SK-N-SH (cell line): ENCODE measurements at regions not wholly inside any gene's neighbourhood (a gene's known extent, or its start where the extent isn't known, plus 50 kb on each side); places are given as distances from the start of the nearest gene placed in this dataset.

Experiments
- CTCF ChIA-PET: fragments of 300-600, 350-600 bp; formaldehyde crosslinking; extraction: SDS; loops from one replicate; lab custom pipeline; 2021; lab: Yijun Ruan, JAX
- POLR2A ChIA-PET: fragments of 350-600 bp; sonication (Branson Sonifier 250); formaldehyde crosslinking; extraction: SDS; loops from one replicate; lab custom pipeline; 2020; ENCODE audit warnings: antibody characterized with exemption, inconsistent platforms; lab: Yijun Ruan, JAX
- DNase-seq: peaks from one replicate; pipeline ENCODE4 v3.0.0; 2012
- H2AFZ ChIP-seq: fragments of 200-600 bp; sonication (generic); 2 replicates; pipeline ENCODE4 v1.8.1; 2016; ENCODE audit warnings: antibody characterized with exemption, mild to moderate bottlenecking, low read depth
- H3F3A ChIP-seq: fragments of 200-600 bp; sonication (generic); replicated peaks from 2 replicates; pipeline ENCODE3; 2016; ENCODE audit warnings: antibody characterized with exemption, mild to moderate bottlenecking; ENCODE audit not compliant: insufficient read depth
- H3K27ac ChIP-seq, 2 experiments: fragments of 200-500 bp in 1 of 2; fragments of 200-600 bp in 1 of 2; sonication (Bioruptor generic) in 1 of 2; sonication (generic), shearing (Covaris generic) in 1 of 2; 2 replicates each; pipeline versions ENCODE4 v1.5.1 to v1.6.1; 2014 to 2016; ENCODE audit warnings: low read depth in 2 of 2, inconsistent platforms in 1 of 2, low read length in 1 of 2, mild to moderate bottlenecking in 1 of 2, mixed read lengths in 1 of 2
- H3K27me3 ChIP-seq: fragments of 200-600 bp; sonication (generic), shearing (Covaris generic); 2 replicates; pipeline ENCODE4 v1.6.1; 2016; ENCODE audit warnings: mixed run types; ENCODE audit not compliant: insufficient read depth
- H3K36me3 ChIP-seq, 2 experiments: fragments of 200-500 bp in 1 of 2; fragments of 200-600 bp in 1 of 2; sonication (Bioruptor generic) in 1 of 2; sonication (generic) in 1 of 2; replicated peaks in 1 of 2; 2 replicates each; pipeline versions ENCODE3 to v1.5.1; 2014 to 2016; ENCODE audit warnings: low read length in 1 of 2, mild to moderate bottlenecking in 1 of 2; ENCODE audit not compliant: insufficient read depth in 2 of 2, control insufficient read depth in 1 of 2
- H3K4me1 ChIP-seq, 2 experiments: fragments of 200-500 bp in 1 of 2; fragments of 200-600 bp in 1 of 2; sonication (Bioruptor generic) in 1 of 2; sonication (generic), shearing (Covaris generic) in 1 of 2; 2 replicates each; pipeline versions ENCODE4 v1.5.1 to v1.6.1; 2014 to 2016; ENCODE audit warnings: low read depth in 1 of 2, low read length in 1 of 2, mixed run types in 1 of 2; ENCODE audit not compliant: insufficient read depth in 2 of 2, control insufficient read depth in 1 of 2
- H3K4me2 ChIP-seq: fragments of 200-600 bp; sonication (generic), shearing (Covaris generic); 2 replicates; pipeline ENCODE4 v1.6.1; 2017; ENCODE audit warnings: mixed run types
- H3K4me3 ChIP-seq, 2 experiments: fragments of 200-500 bp in 1 of 2; fragments of 200-600 bp in 1 of 2; sonication (Bioruptor generic) in 1 of 2; sonication (generic), shearing (Covaris generic) in 1 of 2; 2 replicates each; pipeline versions ENCODE4 v1.5.1 to v1.8.1; 2014 to 2016; ENCODE audit warnings: low read depth in 2 of 2, inconsistent platforms in 1 of 2, low read length in 1 of 2, mild to moderate bottlenecking in 1 of 2, mixed read lengths in 1 of 2, moderate library complexity in 1 of 2
- H3K79me2 ChIP-seq: fragments of 200-600 bp; sonication (generic); 2 replicates; pipeline ENCODE4 v1.8.1; 2017; ENCODE audit warnings: mild to moderate bottlenecking; ENCODE audit not compliant: insufficient read depth
- H3K9ac ChIP-seq: fragments of 200-600 bp; sonication (generic); 2 replicates; pipeline ENCODE4 v1.6.1; 2017; ENCODE audit warnings: mixed run types
- H3K9me2 ChIP-seq: fragments of 200-600 bp; sonication (generic); 2 replicates; pipeline ENCODE4 v1.6.1; 2017; ENCODE audit warnings: mixed run types
- H3K9me3 ChIP-seq: fragments of 200-600 bp; sonication (generic); 2 replicates; pipeline ENCODE4 v1.6.1; 2017; ENCODE audit warnings: mixed run types, mild to moderate bottlenecking, moderate library complexity
- H4K20me1 ChIP-seq: fragments of 200-600 bp; sonication (generic); 2 replicates; pipeline ENCODE4 v1.6.1; 2017; ENCODE audit warnings: mild to moderate bottlenecking, mixed run types; ENCODE audit not compliant: insufficient read depth
- CHD2 ChIP-seq: fragments of 150-350 bp; IDR thresholded peaks from 2 replicates; pipeline ENCODE4 v1.6.1; 2018; ENCODE audit warnings: low read length; ENCODE audit not compliant: partially characterized antibody
- CTCF ChIP-seq: fragments of 200-600 bp; sonication (generic); IDR thresholded peaks from 2 replicates; pipeline ENCODE4 v1.6.1; 2017; ENCODE audit warnings: antibody characterized with exemption, mild to moderate bottlenecking, moderate library complexity
- EZH2phosphoT487 ChIP-seq: fragments of 200-600 bp; sonication (generic); IDR thresholded peaks from 2 replicates; pipeline ENCODE4 v1.6.1; 2017; ENCODE audit warnings: low read depth, mixed run types, mild to moderate bottlenecking, antibody characterized with exemption, moderate library complexity, borderline replicate concordance
- FOXM1 ChIP-seq: IDR thresholded peaks from 2 replicates; pipeline ENCODE4 v1.4.0; 2012; ENCODE audit warnings: low read depth, mild to moderate bottlenecking
- GABPA ChIP-seq: IDR thresholded peaks from 2 replicates; pipeline ENCODE4 v1.4.0; 2012; ENCODE audit warnings: low read depth, mild to moderate bottlenecking
- GATA2 ChIP-seq: sonication (generic); formaldehyde crosslinking; IDR thresholded peaks from 2 replicates; pipeline ENCODE4 v1.5.0; 2020; ENCODE audit warnings: mild to moderate bottlenecking, missing genetic modification reagents
- IRF3 ChIP-seq: fragments of 150-350 bp; IDR thresholded peaks from 2 replicates; pipeline ENCODE4 v1.6.1; 2016; ENCODE audit warnings: mild to moderate bottlenecking, low read depth, low read length
- MEF2A ChIP-seq: IDR thresholded peaks from 2 replicates; pipeline ENCODE4 v1.4.0; 2012; ENCODE audit warnings: low read depth, borderline replicate concordance
- PBX3 ChIP-seq: IDR thresholded peaks from 2 replicates; pipeline ENCODE4; 2012
- RAD21 ChIP-seq: IDR thresholded peaks from 2 replicates; pipeline ENCODE4 v1.6.1; 2012; ENCODE audit warnings: mild to moderate bottlenecking, low read length
- REST ChIP-seq: IDR thresholded peaks from 2 replicates; pipeline ENCODE4 v1.6.1; 2012; ENCODE audit warnings: mild to moderate bottlenecking, low read depth, low read length, moderate library complexity
- RXRA ChIP-seq: IDR thresholded peaks from 2 replicates; pipeline ENCODE4 v1.4.0; 2012; ENCODE audit warnings: low read depth, mild to moderate bottlenecking, borderline replicate concordance
- SMC3 ChIP-seq: IDR thresholded peaks from 2 replicates; pipeline ENCODE4 v1.6.1; 2012; ENCODE audit warnings: low read depth, low read length, improper control_type of control experiment
- TAF1 ChIP-seq: IDR thresholded peaks from 2 replicates; pipeline ENCODE4 v1.6.1; 2012; ENCODE audit warnings: low read depth, mild to moderate bottlenecking, low read length, moderate library complexity, borderline replicate concordance
- TCF12 ChIP-seq: IDR thresholded peaks from 2 replicates; pipeline ENCODE4 v1.4.0; 2012
- TEAD4 ChIP-seq: IDR thresholded peaks from 2 replicates; pipeline ENCODE4 v1.4.0; 2012; ENCODE audit warnings: mild to moderate bottlenecking, borderline replicate concordance; ENCODE audit not compliant: insufficient read depth
- USF1 ChIP-seq: IDR thresholded peaks from 2 replicates; pipeline ENCODE4 v1.4.0; 2012; ENCODE audit warnings: low read depth, borderline replicate concordance
- YY1 ChIP-seq: IDR thresholded peaks from 2 replicates; pipeline ENCODE4 v1.4.0; 2012; ENCODE audit warnings: low read depth, mild to moderate bottlenecking
- WGBS: methylation state at CpG from one replicate; pipeline ENCODE4 v1.1.6; 2017; ENCODE audit warnings: low lambda C conversion rate; 5-methylcytosine and 5-hydroxymethylcytosine counted together

GRCh38 chr3:59538753-59539432 is 489.1 kb upstream of the CFAP20DC start:
- 85% methylated on average over 10 of the region's 10 CpGs for WGBS
- Histone ChIP-seq H3K9me2 (no peaks in the 10 kb centered on the region), H3K4me3 (no peak overlapping the region), H3K9me3 (no peaks in the 10 kb centered on the region), H3K4me2 (no peak overlapping the region), H3F3A (peaks cover 11% of the 10 kb centered on the region), H3K9ac (no peak overlapping the region), H3K4me1 (peaks cover 0 to 4% of the 10 kb centered on the region in 2 experiments; a peak in 3 of 4 replicates), H3K27ac (no peak overlapping the region), H4K20me1 (no peaks in the 10 kb centered on the region), H3K27me3 (no peaks in the 10 kb centered on the region), H2AFZ (no peak overlapping the region), H3K36me3 (no peaks in the 10 kb centered on the region), H3K79me2 (no peaks in the 10 kb centered on the region)
- CTCF ChIA-PET, result no interaction called here
- POLR2A ChIA-PET, result no interaction called here
- no peak for DNase-seq
- no peak for TF ChIP-seq REST
- TF ChIP-seq MEF2A, result no peak
- TF ChIP-seq TCF12, result no peak
- TF ChIP-seq GATA2, result no peak
- TF ChIP-seq CHD2, result no peak
- no peak for TF ChIP-seq USF1
- no peak for TF ChIP-seq TEAD4
- TF ChIP-seq CTCF, result no peak
- no peak for TF ChIP-seq IRF3
- no peak for TF ChIP-seq EZH2phosphoT487
- TF ChIP-seq PBX3, result no peak
- no peak for TF ChIP-seq YY1
- TF ChIP-seq RAD21, result no peak
- TF ChIP-seq RXRA, result no peak
- TF ChIP-seq FOXM1, result no peak
- TF ChIP-seq SMC3, result no peak
- TF ChIP-seq TAF1, result no peak
- no peak for TF ChIP-seq GABPA
